ENCODE measurements at regions not wholly inside any gene's neighbourhood (a gene's known extent, or its start where the extent isn't known, plus 50 kb on each side); places are given as distances from the start of the nearest gene placed in this dataset.
A peak's percentile ranks its signal among the peaks of the same experiment; 100 is the strongest.

DNA sequence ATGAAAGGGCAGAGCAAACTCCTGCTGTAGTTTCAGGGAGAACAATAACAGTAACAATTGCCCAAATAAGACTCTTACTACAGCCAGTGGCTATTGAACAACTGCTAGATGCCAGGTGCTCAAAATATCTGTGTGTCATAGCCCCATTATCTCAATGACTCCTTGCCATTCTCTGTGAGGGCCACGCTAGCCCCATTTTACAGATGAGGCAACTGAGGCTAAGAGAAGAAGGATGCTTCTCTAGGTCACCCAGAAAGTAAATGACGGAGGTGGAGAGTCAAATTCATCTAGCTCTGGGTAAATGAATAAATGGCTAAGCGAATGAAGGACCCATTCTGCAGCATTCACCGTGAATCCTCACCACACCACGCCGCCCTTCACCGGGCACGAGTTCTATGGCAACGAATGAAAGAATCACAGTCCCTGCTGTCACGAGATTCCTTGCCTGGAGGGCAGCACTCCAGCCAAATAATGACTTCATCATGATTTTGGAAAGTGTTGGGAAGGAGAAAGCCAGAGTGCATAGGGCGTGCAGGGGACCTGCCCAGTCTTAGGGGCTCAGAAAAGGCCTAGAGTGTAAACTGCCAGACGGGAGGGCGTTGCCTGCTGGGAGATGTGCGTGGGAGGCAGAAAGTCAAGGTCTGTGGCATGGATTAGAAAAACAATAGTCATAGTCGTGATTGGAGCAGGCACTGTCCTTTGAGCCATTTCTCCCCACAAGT, 147.2 kb downstream of the C9orf50 start:
- Histone ChIP-seq H3K27ac (ENCODE audit: low read depth in 1 of 2, low read length in 1 of 2) (no peak overlapping the region), H3K27me3 (ENCODE audit: control insufficient read depth in 3 of 3, insufficient read depth in 3 of 3, low read length in 2 of 3) (no peaks in the 10 kb centered on the region), H3K36me3 (ENCODE audit: control insufficient read depth in 4 of 4, insufficient read depth in 4 of 4, low read length in 4 of 4) (no peaks in the 10 kb centered on the region), H3K4me1 (ENCODE audit: control insufficient read depth in 5 of 5, insufficient read depth in 5 of 5, low read length in 5 of 5) (peaks cover 0 to 12% (median 2%) of the 10 kb centered on the region in 5 donors), H3K4me3 (no peak overlapping the region), H3K9ac (ENCODE audit: insufficient read depth in 1 of 2, low read length in 2 of 2) (no peak overlapping the region), H3K9me3 (ENCODE audit: control insufficient read depth in 4 of 4, insufficient read depth in 3 of 4, low read length in 3 of 4) (peaks cover 0 to 4% (median 0%) of the 10 kb centered on the region in 4 donors)
- ATAC-seq (ENCODE audit: insufficient read depth, low FRiP score) (no peak), DNase-seq (peak in 1 of 3 donors; percentile 45)
- TF ChIP-seq, protein P1, sequence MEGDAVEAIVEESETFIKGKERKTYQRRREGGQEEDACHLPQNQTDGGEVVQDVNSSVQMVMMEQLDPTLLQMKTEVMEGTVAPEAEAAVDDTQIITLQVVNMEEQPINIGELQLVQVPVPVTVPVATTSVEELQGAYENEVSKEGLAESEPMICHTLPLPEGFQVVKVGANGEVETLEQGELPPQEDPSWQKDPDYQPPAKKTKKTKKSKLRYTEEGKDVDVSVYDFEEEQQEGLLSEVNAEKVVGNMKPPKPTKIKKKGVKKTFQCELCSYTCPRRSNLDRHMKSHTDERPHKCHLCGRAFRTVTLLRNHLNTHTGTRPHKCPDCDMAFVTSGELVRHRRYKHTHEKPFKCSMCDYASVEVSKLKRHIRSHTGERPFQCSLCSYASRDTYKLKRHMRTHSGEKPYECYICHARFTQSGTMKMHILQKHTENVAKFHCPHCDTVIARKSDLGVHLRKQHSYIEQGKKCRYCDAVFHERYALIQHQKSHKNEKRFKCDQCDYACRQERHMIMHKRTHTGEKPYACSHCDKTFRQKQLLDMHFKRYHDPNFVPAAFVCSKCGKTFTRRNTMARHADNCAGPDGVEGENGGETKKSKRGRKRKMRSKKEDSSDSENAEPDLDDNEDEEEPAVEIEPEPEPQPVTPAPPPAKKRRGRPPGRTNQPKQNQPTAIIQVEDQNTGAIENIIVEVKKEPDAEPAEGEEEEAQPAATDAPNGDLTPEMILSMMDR (IDR thresholded peaks at IDR 0.05; ENCODE audit: control extremely low read depth, extremely low read depth) = no peak
- 75 to 85% methylated on average over 15 of the region's 15 CpGs for WGBS, 2 donors

DNA sequence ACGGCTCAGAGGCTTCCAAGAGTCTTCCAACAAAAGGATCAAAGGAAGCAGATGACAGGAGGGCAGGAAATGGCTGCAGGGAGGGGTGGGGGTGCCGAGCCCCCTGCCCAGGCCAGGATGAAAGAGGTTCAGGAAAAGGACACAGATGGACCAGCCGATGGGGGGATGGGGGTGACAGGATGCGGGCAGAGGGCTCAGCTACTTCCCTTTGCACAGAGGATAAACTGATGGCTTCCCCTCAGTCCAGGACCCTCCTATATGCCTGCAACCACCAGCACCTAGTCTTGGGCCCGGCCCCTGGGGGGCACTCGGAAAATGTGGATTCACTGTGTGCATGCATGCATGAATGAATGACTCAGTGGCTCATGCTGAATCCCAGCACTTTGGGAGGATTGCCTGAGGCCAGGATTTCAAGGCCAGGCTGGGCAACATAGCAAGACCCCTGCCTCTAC, 148.2 kb downstream of the C9orf50 start:
- Histone ChIP-seq H3K27ac (ENCODE audit: low read depth in 1 of 2, low read length in 1 of 2) (no peak overlapping the region), H3K4me3 (no peak overlapping the region), H3K9me3 (ENCODE audit: control insufficient read depth in 4 of 4, insufficient read depth in 3 of 4, low read length in 3 of 4) (peaks cover 0 to 4% (median 0%) of the 10 kb centered on the region in 4 donors), H3K36me3 (ENCODE audit: control insufficient read depth in 4 of 4, insufficient read depth in 4 of 4, low read length in 4 of 4) (no peaks in the 10 kb centered on the region), H3K4me1 (ENCODE audit: control insufficient read depth in 5 of 5, insufficient read depth in 5 of 5, low read length in 5 of 5) (peaks cover 0 to 11% (median 0%) of the 10 kb centered on the region in 5 donors), H3K9ac (ENCODE audit: insufficient read depth in 1 of 2, low read length in 2 of 2) (no peak overlapping the region), H3K27me3 (ENCODE audit: control insufficient read depth in 3 of 3, insufficient read depth in 3 of 3, low read length in 2 of 3) (no peaks in the 10 kb centered on the region)
- TF ChIP-seq, protein P1 (IDR thresholded peaks at IDR 0.05; ENCODE audit: control extremely low read depth, extremely low read depth) = no peak
- ATAC-seq (ENCODE audit: insufficient read depth, low FRiP score) (no peak), DNase-seq (peak; percentile 47 to 75 (median 52))
- 15 to 41% methylated on average over 6 of the region's 6 CpGs for WGBS, 2 donors

DNA sequence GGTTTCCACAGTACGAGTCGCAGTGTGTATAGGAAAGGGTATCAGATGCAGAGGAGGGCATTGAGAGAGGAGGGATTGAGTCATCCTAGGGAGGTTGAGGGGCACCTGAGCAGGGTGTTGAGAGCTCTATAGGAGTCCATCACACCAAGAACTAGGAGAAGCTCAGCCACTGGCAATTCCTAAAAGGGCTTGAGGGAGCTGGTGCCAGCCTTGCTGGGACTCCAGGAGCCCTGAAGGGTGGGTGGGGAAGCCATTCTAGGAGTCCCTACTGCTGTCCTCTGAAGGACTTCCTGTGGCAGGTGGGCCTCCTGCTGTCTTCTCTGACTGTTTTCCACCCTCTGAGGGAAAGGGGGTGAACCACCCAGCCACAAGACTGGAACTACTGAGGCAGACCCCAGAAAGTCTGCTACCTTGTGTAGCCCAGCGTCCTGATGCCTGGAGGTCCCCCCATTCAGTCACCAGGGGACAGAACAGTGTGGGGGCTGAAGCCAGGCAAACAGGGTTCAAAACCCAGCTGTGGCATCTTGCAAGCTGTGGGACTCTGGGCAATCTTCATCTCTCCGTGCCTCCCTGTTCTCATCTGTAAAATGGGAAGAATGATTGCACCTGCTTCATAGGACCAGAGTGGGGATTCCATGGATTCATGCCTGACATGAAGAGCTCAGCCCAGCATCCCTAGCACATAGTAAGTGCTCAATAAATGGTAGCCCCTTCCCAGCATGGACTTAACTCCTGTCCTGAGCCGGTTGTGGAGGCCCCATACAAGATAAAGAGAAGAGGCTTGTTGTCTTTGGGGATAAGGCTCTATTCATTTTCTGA, 149.5 kb downstream of the C9orf50 start:
- Histone ChIP-seq H3K27ac (ENCODE audit: low read depth in 1 of 2, low read length in 1 of 2) (no peak overlapping the region), H3K27me3 (ENCODE audit: control insufficient read depth in 3 of 3, insufficient read depth in 3 of 3, low read length in 2 of 3) (no peaks in the 10 kb centered on the region), H3K9me3 (ENCODE audit: control insufficient read depth in 4 of 4, insufficient read depth in 3 of 4, low read length in 3 of 4) (peaks cover 0 to 4% (median 0%) of the 10 kb centered on the region in 4 donors), H3K9ac (ENCODE audit: insufficient read depth in 1 of 2, low read length in 2 of 2) (no peak overlapping the region), H3K4me1 (ENCODE audit: control insufficient read depth in 5 of 5, insufficient read depth in 5 of 5, low read length in 5 of 5) (peaks cover 0 to 18% (median 0%) of the 10 kb centered on the region in 5 donors), H3K36me3 (ENCODE audit: control insufficient read depth in 4 of 4, insufficient read depth in 4 of 4, low read length in 4 of 4) (no peaks in the 10 kb centered on the region), H3K4me3 (no peak overlapping the region)
- 87 to 94% methylated on average over 5 of the region's 5 CpGs for WGBS, 2 donors
- ATAC-seq (ENCODE audit: insufficient read depth, low FRiP score) (no peak), DNase-seq (no peak)
- TF ChIP-seq, protein P1 (IDR thresholded peaks at IDR 0.05; ENCODE audit: control extremely low read depth, extremely low read depth) = no peak

All from lung (tissue), 11 donors.